A673 (cell line): ENCODE measurements at regions not wholly inside any gene's neighbourhood (a gene's known extent, or its start where the extent isn't known, plus 50 kb on each side); places are given as distances from the start of the nearest gene placed in this dataset.

ENCODE experiments used
- EZH2 ChIP-seq: fragments of 200-600 bp; sonication (generic); IDR thresholded peaks from 2 replicates; pipeline ENCODE4 v1.6.1; 2017; ENCODE audit warnings: borderline replicate concordance, low read depth, mild to moderate bottlenecking, mixed read lengths, antibody characterized with exemption, low read length; ENCODE audit not compliant: poor library complexity, severe bottlenecking
- TF ChIP-seq, protein P1 (sequence below): fragments of 300-800, 200-600 bp; sonication (generic); conservative IDR thresholded peaks from 2 replicates; pipeline ENCODE4 v1.5.1; 2017; ENCODE audit warnings: low read depth, mild to moderate bottlenecking, antibody characterized with exemption, low read length, moderate library complexity, mixed read lengths

DNA sequence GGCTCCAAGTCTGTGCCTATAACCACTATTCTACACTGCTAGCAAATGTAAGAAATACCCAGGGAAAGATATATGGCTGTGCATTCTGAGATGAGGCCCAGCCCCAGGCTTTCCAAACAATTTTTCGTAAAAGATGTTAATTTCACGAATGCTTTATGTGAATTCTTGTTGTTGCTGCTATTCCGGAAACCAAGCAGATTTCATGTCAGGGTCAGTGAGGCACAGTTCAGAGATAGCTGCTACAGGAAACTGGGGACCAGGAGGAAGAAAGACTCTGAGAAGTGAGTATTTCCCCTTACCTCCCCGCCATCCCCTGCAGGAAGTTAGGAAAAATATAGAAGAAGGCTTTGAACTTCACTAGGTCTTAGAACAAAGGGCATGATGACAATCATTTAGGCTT is 84.7 kb upstream of the TP53I11 start:
- TF ChIP-seq, protein P1, sequence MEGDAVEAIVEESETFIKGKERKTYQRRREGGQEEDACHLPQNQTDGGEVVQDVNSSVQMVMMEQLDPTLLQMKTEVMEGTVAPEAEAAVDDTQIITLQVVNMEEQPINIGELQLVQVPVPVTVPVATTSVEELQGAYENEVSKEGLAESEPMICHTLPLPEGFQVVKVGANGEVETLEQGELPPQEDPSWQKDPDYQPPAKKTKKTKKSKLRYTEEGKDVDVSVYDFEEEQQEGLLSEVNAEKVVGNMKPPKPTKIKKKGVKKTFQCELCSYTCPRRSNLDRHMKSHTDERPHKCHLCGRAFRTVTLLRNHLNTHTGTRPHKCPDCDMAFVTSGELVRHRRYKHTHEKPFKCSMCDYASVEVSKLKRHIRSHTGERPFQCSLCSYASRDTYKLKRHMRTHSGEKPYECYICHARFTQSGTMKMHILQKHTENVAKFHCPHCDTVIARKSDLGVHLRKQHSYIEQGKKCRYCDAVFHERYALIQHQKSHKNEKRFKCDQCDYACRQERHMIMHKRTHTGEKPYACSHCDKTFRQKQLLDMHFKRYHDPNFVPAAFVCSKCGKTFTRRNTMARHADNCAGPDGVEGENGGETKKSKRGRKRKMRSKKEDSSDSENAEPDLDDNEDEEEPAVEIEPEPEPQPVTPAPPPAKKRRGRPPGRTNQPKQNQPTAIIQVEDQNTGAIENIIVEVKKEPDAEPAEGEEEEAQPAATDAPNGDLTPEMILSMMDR = no peak
- TF ChIP-seq EZH2 = no peak
